ENCODE measurements at regions not wholly inside any gene's neighbourhood (a gene's known extent, or its start where the extent isn't known, plus 50 kb on each side); places are given as distances from the start of the nearest gene placed in this dataset.
"Not testable (repeated sequence)": the region's sequence is repeated elsewhere in the genome, so short reads cannot be mapped to it uniquely, and the experiment has no call there.

DNA sequence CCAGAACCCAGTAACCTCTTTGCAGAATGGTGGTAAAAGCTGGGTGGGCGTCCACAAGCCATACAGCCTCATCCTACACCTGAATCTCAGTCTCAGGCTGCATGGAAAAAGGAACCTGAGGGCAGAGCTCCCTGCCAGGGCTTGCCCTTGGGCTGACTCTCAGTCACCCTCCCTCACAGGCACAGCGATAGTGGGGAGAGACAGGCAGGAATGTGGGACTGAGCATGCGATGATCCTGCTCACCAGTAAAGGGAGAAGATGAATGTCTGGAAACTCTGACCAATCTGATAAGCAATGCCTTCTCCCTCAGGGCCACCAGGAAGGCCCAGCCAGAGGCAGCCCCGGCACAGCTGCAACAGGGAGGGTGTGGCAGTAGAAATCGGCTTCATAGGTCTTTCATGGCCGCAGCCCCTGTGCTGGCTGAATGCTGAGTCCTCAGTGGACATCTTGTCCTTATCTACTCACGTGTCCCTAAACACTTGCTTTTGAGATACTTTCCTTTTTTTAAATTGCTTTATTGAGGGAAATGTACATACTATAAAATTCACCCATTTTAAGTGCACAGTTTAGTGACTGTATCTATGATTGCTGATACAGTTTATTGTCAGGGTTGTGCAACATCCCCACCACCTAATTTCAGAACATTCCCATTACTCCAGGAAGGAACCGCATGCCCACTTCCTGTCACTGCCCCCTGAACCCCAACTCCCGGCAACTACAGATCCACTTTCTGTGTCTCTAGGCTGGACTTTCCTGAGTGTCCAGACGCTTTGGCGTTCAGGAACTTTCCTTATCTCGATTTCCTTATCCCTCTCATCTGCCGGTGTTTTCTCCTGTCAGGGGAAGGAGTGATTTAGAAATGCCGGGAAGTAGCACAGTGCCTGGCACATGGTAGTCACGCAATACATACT is 258.1 kb downstream of the PCNX1 start:
- DNase-seq = no peak

DNA sequence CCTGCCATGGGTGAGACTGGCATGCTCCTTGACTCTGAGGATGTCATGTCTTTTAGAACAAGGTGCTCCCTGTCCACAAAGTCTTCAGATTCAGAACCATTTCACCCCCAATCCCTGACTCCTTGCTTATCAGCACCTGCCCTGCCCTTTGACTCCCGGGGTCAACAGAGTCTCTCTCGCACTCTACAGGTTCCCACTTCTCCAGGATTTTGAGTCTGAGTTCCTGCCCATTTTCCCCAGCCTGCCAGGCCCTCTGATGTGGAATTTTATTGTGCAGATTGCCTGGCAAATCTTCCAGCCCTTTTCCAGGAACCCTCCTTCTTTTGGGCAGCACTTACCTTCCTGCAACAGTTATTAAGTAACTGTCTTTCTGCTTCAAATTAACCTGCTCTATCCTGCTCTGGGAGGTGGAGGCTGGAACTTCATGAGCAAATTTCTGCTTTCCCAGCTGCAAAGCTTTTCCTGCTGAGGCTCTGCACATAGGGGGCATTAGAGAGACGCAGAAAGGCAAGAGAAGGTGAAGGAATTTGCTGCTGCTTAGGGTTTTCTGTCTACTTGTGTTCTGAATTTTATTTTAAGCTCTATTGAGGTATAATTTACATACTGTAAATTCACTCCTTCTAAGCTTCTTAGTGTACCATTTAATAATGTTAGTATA is 259.1 kb downstream of the PCNX1 start:
- peak; percentile 11 for DNase-seq

DNA sequence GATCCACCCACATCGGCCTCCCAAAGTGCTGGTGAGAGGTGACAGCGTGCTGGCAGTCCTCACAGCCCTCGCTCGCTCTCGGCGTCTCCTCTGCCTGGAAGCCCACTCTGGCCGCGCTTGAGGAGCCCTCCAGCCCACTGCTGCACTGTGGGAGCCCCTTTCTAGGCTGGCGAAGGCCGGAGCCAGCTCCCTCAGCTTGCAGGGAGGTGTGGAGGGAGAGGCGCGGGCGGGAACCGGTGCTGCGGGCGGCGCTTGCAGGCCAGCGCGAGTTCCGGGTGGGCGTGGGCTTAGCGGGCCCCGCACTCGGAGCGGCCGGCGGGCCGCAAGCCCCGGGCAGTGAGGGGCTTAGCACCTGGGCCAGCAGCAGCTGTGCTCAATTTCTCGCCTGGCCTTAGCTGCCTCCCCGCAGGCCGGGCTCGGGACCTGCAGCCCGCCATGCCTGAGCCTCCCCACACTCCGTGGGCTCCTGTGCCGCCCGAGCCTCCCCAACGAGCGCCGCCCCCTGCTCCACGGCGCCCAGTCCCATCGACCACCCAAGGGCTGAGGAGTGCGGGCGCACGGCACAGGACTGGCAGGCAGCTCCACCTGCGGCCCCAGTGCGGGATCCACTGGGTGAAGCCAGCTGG is 260.2 kb downstream of the PCNX1 start:
- DNase-seq = not testable (repeated sequence)

DNA sequence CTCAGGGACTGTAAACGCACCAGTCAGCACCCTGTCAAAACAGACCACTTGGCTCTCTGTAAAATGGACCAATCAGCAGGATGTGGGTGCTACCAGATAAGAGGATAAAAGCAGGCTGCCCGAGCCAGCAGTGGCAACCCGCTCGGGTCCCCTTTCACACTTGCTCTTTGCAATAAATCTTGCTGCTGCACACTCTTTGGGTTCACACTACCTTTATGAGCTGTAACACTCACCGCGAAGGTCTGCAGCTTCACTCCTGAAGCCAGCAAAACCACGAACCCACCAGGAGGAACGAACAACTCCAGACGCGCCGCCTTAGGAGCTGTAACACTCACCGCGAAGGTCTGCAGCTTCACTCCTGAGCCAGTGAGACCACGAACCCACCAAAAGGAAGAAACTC is 260.9 kb downstream of the PCNX1 start:
- DNase-seq = peak; percentile 68

DNA sequence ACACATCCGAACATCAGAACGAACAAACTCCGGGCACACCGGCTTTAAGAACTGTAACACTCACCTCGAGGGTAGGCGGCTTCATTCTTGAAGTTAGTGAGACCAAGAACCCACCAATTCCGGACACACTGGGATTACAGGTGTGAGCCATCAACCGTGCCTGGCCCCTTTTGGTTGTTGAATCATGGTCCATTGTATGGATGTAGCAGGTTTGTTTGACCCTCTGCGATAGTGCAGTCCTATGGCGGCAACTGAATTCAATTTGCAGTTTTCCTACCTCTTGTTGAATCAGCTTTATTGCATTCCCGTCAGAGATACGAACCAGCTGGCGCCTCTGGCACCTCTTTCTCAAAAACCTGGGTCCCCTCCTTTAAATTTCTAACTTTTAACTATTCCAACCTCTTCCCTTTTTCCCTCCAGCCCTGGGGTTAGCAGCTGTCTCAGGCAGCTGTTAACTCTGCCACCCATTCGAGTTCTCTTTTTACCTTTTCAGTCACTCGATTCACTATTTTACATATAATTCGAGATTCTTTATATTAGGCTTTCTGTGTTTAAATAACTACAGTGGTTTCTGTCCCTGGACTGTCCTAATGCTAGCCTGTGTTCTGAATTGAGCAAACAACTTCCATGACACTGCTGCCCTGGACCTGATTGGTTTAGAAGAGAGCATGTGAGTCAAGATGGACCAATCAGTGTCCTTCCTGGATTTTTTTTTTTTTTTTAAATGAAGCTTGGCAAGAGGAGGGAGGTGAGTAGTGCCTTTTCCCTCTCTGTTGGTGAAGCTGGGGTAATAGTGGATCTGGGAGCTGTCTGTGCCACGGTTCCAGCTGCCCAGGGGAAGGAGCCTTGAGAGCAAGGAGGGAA is 261.5 kb downstream of the PCNX1 start:
- DNase-seq = no peak

DNA sequence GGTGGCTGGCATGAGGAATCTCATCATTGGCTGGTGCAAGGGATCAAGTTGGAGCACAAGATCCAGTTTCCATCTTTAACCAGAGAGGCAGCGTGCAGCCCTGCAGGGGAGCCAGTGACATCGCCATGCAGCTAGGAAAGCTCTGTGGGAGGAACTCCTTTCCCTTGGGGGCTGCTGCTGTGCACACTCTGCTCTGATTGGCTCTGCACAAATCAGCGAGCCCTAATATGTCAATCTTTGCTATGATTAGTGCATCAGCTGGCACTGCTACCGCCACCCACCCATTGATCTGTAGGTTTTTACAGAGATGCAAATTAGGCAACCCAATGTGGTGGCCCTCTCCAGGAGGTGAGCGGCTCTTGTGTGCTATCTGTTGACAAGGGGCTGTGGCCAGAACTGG is 262.6 kb downstream of the PCNX1 start:
- DNase-seq = no peak

DNA sequence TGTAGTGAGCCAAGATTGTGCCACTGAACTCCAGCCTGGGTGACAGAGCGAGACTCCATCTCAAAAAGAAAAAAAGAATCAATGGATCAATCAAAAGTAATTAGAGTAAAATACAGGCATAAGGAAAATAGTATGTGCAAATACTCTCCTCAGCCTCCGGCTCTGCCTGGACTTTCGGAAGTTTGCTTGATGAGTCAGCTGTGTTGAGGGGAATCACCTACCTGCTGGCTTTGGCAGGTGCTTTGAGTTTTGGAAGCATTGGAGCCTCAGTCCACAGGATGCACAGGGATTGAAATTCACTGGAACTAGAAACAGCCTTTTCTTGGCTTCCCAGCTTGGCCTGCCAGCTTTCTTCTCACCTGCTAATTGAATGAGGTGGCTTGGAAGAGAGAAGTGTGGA is 268.2 kb downstream of the PCNX1 start:
- DNase-seq = no peak

DNA sequence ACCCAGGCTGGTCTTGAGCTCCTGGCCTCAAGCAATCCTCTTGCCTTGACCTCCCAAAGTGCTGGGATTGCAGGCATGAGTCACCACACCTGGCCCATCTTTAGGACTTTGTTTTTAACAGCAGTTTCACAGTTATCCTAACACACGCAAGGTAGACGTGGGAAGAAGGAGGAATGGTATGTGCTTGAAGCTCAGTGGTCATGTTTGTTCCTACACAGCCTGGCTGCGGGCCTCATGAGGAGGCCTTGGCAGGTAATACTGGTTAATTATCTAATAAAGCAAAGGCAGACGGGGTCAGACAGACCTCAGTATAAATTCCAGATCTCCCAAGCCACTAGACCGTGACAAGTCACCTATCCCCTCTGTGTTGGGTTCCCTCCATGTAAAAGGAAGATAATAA is 271.8 kb downstream of the PCNX1 start:
- DNase-seq = no peak

DNA sequence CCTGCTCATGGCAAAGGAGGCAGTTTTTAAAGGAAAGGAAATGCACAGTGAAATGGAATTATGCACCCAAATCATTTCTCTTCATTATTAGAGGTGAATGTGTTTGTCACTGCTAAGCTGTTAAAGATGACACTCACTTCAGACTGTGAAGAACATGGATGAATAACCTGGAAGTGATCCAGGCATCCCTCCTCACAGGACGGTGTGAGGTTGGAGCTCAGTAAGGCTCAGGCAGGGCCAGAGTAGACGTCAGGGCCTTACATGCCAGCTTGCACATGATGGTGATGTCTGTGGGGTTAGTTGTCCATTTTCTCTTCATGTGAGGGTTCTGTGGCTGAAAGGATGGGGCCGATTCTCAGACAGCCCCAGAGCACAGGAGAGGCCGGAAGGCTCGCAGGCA is 273.1 kb downstream of the PCNX1 start:
- no peak for DNase-seq

DNA sequence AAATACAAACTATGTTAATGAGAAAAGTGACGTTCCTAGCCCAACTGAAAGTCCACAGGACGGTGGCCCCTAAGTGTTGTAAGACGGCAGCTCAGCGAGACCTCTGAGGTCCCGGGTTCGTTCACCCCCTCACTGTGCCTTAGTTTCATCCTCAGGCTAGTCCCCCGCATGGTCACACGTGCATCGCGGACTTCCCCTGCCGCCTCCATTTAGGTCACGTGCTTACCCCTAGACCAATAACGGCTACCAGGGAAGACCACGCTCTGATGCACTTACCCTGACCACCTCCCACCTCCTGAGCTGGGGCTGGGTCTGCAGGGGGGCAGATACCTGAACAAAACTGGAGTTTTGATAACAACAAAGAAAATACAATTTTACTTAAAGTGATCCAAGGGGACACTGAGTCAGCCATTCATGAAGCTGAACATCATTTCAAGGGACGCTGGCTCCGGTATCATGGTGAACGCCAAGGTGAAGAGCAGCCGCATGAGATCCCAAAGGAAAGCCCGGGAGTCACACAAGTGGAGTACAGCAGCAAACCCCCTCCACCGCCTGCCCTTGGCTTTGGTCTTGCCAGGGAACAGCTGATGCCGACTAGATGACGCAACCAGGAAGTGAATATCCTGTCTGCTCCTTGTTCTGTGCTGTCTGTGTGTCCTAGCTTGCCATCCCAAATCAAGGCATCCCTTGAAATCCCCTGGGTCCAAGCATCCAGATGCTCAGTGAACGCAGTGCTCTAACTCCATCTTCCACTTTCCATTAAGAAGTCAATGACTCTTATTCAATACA is 274.1 kb downstream of the PCNX1 start:
- DNase-seq = no peak

DNA sequence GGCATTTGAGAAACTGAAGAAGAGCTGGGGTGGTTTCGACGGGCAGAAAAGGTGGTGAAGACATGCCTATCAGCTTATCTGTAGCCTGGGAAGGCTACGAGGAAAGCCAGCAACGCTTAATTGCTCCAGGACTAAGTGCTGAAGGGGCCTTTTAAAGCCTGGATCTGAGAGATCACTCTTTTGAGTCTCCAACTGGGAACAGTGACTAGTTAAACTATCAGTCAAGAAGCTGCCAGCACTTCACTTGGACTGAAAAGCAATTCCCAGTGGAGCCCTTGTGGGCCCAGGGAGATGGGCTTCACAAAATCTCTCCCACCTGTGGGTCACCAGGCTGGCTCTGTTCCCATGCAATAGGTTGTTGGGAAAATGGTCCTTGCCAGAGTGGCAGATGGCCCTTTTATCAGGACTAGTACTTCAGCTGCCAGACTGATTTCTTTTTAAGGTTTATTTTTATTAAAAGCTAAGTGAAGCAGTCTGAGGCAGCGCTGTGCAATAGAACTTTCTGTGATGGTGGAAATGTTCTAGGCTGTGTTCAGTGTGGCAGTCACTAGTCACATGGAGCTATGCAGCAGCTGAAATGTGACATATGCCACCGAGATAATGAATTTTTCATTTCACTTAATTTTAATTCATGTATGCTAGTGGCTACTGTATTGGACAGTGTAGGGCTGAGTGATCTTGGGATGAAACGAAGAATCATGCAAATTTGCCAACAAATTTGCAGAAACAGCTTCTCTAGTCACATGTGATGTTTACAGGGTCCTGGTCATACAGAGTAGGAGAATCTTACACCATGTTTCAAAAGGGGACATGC is 276.8 kb downstream of the PCNX1 start:
- DNase-seq = no peak

DNA sequence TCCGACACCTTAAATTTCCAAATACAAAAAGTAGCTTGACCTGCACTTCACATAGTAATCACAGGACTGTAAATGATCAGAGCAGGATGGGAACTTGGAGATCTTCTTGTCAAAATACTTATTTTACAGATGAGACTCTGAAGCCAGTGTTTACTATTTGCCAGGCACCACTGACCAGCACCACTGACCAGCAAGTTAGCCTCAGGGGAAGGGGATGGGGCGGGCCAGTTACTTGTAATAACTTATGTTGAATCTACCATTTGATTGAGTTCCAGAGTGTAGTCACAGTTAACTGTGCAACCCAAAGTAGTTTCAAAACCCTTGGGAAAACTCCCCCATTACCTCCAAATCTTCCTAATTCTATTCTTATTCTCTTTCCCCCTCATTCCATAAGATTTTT is 278.4 kb downstream of the PCNX1 start:
- no peak for DNase-seq

DNA sequence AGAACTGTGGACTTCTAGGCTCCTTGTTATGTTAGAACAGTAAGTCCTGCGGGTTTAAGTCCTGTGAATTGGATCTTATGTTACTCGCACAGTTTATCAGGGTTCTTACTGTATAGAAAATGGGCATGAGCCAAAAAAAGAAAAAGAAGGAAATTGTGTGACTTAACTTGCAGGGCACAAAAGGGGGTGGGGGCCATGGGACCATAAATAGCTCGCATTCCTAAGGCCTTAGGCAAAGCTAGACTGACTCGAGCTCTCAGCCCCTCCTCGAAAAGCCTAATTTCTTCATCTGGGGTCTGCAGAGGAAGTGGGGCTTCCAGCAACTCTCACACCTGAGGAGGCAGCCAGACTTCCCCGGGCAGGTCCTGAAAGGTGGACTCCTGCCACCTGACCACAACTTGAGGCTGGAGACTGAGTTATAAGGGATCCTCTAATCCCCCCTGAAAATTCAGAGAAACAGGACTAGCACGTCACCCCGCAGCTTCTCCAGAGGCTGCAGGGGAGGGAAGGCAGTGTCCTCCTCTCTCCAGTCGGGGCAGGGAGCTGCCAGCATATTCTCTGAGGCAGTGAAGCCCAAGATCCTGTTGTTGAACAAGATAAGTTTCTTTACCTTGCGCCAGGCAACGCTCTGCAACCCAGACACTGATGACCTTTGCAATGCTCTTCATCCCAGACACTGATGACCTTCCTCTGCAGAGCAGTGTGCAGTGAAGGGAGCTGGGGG is 280.5 kb downstream of the PCNX1 start:
- no peak for DNase-seq

DNA sequence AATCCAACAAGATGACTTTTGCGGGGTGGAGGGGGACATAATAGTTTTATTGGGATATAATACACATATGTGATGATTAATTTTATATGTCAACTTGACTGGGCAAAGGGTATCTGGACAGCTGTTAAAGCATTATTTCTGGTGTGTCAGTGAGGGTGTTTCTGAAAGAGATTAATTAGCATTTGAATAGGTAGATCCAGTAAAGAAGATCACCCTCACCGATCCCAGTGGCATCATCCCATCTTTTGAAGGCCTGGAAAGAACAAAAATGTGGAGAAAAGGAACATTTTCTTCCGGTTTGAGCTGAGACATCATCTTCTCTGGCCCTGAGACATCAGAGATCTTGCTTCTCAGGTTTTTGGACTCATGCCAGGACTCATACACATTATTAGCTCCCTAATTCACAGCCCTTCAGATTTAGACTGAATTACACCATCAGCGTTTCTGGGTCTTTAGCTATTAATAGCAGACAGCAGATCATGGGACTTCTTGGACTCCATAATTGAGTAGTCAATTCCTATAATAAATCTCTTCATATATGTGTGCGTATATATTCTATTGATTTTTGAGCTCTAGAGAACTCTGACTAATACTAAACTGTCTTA is 283.6 kb downstream of the PCNX1 start:
- DNase-seq = no peak

DNA sequence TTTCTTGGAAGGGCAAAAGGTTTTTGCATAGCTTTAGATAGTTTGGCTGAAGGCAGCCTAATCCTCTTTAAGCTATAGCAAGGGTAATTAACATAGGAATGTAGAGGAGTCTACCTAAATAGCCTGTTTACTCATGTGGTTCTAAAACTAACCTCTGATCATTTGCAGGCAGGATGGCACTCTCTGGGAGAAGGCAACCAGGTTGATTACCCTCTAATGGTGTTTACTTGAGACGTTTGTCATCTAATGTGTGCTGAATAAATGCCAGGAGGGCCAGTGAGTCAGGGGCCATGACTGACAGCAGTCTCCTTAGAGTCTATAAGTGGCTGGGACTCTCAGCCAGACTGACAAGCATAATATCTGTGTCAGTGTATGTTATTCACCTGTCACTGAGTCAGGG is 286.4 kb downstream of the PCNX1 start:
- DNase-seq = no peak

DNA sequence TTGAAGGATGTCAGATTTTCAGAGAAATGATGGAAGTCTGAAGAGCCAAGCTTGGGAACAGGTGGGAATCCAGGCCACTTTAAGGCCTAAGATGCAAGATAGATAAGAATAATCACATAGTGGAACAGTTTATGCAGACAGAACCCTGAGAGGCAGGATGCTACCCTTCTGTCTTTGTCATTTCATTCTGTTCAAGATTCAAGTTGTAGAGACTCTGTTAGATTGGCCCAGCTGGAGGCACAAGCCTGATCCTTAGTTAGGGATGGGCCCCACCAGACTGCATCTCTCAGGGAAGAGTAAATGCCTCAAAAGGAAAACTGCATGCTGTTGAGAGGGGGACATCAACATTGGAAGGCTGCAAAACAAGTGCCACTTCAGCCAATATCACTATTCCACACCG is 287.0 kb downstream of the PCNX1 start:
- no peak for DNase-seq

DNA sequence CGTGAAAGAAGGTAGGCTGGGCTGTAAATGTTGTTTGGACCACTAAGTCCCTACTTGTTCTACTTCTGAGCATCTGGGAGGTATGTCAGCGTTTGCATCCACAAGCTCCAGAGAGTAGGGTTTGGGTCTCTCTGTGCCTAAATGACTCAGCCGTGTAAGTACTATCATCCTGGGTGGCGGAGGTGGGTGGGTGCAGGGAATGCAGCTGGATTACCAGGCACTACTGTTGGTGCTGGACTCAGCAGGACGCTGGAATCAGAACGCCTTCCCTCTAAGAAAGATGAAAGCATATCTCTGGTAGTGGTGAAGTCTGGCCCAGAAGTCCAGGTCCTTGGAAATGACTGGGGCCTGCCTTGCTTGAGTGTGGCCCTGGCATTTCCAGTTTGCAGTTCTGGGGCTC is 289.7 kb downstream of the PCNX1 start:
- no peak for DNase-seq

DNA sequence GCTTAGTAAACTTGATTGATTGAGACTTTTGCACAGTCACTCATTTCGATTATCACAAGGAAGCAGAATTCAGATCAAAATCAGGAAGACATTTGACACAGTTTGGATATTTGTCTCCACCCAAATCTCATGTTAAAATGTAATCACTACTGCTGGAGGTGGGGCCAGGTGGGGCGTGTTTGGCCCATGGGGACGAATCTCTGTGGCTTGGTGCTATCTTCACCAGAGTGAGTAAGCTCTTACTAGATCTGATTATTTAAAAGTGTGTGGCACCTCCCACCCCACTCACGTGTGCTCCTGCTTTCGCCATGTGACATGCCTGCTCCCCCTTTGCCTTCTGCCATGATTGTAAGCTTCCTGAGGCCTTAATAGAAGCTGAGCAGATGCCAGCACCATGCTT is 291.4 kb downstream of the PCNX1 start:
- DNase-seq = no peak

DNA sequence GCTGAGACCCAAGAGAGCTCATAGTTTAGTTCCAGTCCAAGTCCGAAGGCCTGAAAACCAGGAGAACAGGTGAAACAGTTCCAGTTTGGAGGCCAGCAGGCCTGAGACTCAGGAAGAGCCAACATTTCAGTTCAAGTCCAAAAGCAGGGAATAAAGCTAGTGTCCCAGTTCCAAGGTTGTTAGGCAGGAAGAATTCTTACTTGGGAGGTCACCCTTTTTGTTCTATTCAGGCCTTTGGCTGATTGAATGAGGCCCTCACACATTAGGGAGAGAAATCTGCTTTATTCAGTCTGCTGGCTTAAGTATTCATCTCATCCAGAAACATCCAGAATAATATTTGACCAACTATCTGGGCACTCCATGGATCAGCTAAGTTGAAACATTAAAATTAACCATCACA is 294.6 kb downstream of the PCNX1 start:
- no peak for DNase-seq

DNA sequence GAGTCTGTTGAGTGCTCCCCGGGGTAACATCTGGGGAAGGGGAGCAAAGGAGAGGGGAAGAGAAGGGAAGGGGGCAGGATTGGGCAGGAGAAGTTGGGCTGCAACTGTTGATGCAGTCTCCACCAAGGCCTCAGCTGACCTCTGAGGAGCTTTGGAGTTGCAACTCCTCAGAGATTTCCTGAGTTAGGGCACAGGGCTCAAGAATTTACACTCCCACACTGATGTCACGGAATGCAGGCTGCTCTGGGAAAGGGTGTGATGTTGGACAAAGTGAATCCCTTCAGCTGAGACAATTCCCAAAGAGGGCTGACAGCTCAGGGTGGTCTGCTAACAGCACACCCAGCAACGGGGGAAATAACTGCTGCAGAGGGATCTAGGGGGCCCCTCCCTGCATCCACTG is 295.6 kb downstream of the PCNX1 start:
- DNase-seq = no peak

All from activated CD4-positive, alpha-beta T cell treated with anti-CD3 and anti-CD28 coated beads, Interleukin-2, amount 50 U/mL, for 16 hours (primary cell).